ENCODE measurements at regions not wholly inside any gene's neighbourhood (a gene's known extent, or its start where the extent isn't known, plus 50 kb on each side); places are given as distances from the start of the nearest gene placed in this dataset.
A peak's percentile ranks its signal among the peaks of the same experiment; 100 is the strongest.

DNA sequence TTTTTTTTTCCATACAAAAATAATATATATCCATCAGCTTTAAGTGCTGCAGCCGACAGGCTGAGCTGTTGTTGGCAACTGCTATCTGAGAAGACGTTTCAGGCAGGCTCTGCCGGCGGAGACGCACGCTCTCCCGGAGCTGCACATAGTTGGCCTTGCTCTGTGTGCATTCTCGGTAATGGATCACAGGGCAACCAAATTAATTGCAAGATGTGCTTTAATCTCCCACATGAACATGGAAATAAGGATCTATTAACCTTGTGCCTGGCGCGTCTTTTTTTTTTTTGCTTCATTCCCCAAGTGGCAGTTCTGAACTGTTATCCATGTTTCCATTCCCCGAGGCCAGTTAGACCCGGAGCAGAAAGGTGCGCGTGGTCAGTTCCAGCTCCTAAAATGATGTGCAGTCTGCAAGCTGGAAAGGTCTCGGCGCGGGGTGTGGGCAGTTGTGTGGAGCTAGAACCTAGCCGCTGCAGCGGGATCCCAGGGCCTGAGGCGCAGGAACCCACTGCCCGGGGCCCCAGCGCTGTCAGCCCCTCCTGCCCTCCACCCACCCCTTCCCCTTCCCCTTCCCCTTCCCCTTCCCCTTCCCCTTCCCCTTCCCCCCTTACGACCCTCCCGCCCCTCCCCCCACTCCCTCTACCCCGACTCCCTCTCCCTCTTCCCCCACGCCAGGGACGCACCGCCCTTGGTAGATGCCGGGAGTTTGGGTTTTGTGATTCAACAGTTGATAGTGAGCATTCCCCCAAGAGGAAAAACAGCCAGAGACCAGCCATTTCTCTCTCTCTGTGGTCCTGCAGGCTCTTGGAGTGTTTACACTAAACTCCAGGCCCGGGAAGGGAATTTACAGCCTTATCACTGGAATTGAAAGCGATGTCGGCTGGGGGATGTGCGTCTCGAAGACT is 137.8 kb downstream of the CEP120 start:
- H3K4me1 ChIP-seq (ENCODE audit: control insufficient read depth, insufficient read depth, low read depth, low read length): peaks cover 2% of the 10 kb centered on the region
- WGBS: 1% methylated on average over 22 of the region's 34 CpGs
- peak overlapping the region; percentile 7 to 66 for H3K4me3 ChIP-seq (ENCODE audit: insufficient read depth in 1 of 2, low read depth in 1 of 2, low read length in 2 of 2)
- no peak overlapping the region for H3K18ac ChIP-seq (ENCODE audit: low read depth in 1 of 2, low read length in 2 of 2)
- no peaks in the 10 kb centered on the region for H3K9me3 ChIP-seq (ENCODE audit: control insufficient read depth, low read length)
- H3K79me1 ChIP-seq (replicated peaks; ENCODE audit: low read length, poor library complexity, severe bottlenecking): no peaks in the 10 kb centered on the region
- H3K9ac ChIP-seq (ENCODE audit: low read length): peak overlapping the region; percentile 60
- H2BK15ac ChIP-seq (ENCODE audit: low read depth, poor library complexity, severe bottlenecking): no peak overlapping the region
- H3K27ac ChIP-seq (ENCODE audit: low read length, poor library complexity, severe bottlenecking): no peak overlapping the region
- H2BK5ac ChIP-seq (ENCODE audit: low read depth, low read length, poor library complexity, severe bottlenecking): no peak overlapping the region
- no peak overlapping the region for H2BK120ac ChIP-seq (ENCODE audit: low read depth, low read length)
- H3K36me3 ChIP-seq (ENCODE audit: control insufficient read depth in 1 of 2, insufficient read depth in 2 of 2, low read depth in 1 of 2, low read length in 2 of 2): no peaks in the 10 kb centered on the region
- peak overlapping the region; percentile 72 for H3K4me2 ChIP-seq (ENCODE audit: low read length, poor library complexity, severe bottlenecking)
- peak overlapping the region in 1 of 2 experiments; percentile 82 for H3K4ac ChIP-seq (ENCODE audit: low read depth in 1 of 2, low read length in 2 of 2)
- H3K23ac ChIP-seq (ENCODE audit: low read length in 2 of 2): no peak overlapping the region
- H4K8ac ChIP-seq (ENCODE audit: low read length): peak overlapping the region; percentile 57
- H2AFZ ChIP-seq (ENCODE audit: low read depth, low read length): peak overlapping the region; percentile 77
- peak; percentile 79 for DNase-seq
- H3K14ac ChIP-seq (ENCODE audit: low read length in 2 of 2): no peak overlapping the region
- peaks cover 5 to 16% of the 10 kb centered on the region in 2 experiments for H3K27me3 ChIP-seq (ENCODE audit: control insufficient read depth in 1 of 2, insufficient read depth in 1 of 2, low read length in 2 of 2)
- H2AK5ac ChIP-seq (ENCODE audit: low read length, severe bottlenecking): no peak overlapping the region
- peak overlapping the region; percentile 73 for H4K91ac ChIP-seq (ENCODE audit: low read length)
- H2BK12ac ChIP-seq (ENCODE audit: low read length in 2 of 2): no peak overlapping the region

DNA sequence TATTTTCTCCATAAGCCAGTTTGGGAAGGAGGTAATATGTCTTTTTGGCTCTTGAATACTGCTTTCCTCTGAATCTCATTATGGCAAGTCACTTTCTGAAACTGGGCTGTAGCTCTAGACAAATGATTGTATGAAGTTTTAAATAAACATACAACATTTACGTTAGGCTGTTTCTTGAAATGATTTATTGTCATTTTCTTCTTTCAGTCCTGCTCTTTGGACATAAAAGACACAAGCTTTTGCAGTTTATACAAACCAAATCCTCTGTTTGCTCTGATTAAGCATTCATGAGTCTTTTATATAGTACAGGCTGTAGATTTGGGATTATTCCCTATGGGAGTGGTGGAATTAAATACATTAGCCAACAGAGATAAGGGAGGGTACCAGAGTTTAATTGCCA is 139.7 kb downstream of the CEP120 start:
- DNase-seq: no peak
- no peak overlapping the region for H4K8ac ChIP-seq (ENCODE audit: low read length)
- H3K27me3 ChIP-seq (ENCODE audit: control insufficient read depth in 1 of 2, insufficient read depth in 1 of 2, low read length in 2 of 2): peaks cover 5 to 16% of the 10 kb centered on the region in 2 experiments
- no peak overlapping the region for H4K91ac ChIP-seq (ENCODE audit: low read length)
- no peak overlapping the region for H2BK120ac ChIP-seq (ENCODE audit: low read depth, low read length)
- no peak overlapping the region for H2BK12ac ChIP-seq (ENCODE audit: low read length in 2 of 2)
- H2BK15ac ChIP-seq (ENCODE audit: low read depth, poor library complexity, severe bottlenecking): no peak overlapping the region
- no peaks in the 10 kb centered on the region for H3K9me3 ChIP-seq (ENCODE audit: control insufficient read depth, low read length)
- H2AFZ ChIP-seq (ENCODE audit: low read depth, low read length): no peak overlapping the region
- no peaks in the 10 kb centered on the region for H3K79me1 ChIP-seq (replicated peaks; ENCODE audit: low read length, poor library complexity, severe bottlenecking)
- H3K4me2 ChIP-seq (ENCODE audit: low read length, poor library complexity, severe bottlenecking): no peak overlapping the region
- H3K27ac ChIP-seq (ENCODE audit: low read length, poor library complexity, severe bottlenecking): no peak overlapping the region
- WGBS: no CpG with 5 or more reads among the region's 1 CpG
- no peak overlapping the region for H3K14ac ChIP-seq (ENCODE audit: low read length in 2 of 2)
- H3K4me3 ChIP-seq (ENCODE audit: insufficient read depth in 1 of 2, low read depth in 1 of 2, low read length in 2 of 2): no peak overlapping the region
- no peak overlapping the region for H2BK5ac ChIP-seq (ENCODE audit: low read depth, low read length, poor library complexity, severe bottlenecking)
- no peak overlapping the region for H2AK5ac ChIP-seq (ENCODE audit: low read length, severe bottlenecking)
- H3K4me1 ChIP-seq (ENCODE audit: control insufficient read depth, insufficient read depth, low read depth, low read length): peaks cover 2% of the 10 kb centered on the region
- no peak overlapping the region for H3K23ac ChIP-seq (ENCODE audit: low read length in 2 of 2)
- no peak overlapping the region for H3K18ac ChIP-seq (ENCODE audit: low read depth in 1 of 2, low read length in 2 of 2)
- no peaks in the 10 kb centered on the region for H3K36me3 ChIP-seq (ENCODE audit: control insufficient read depth in 1 of 2, insufficient read depth in 2 of 2, low read depth in 1 of 2, low read length in 2 of 2)
- H3K9ac ChIP-seq (ENCODE audit: low read length): no peak overlapping the region
- no peak overlapping the region for H3K4ac ChIP-seq (ENCODE audit: low read depth in 1 of 2, low read length in 2 of 2)

DNA sequence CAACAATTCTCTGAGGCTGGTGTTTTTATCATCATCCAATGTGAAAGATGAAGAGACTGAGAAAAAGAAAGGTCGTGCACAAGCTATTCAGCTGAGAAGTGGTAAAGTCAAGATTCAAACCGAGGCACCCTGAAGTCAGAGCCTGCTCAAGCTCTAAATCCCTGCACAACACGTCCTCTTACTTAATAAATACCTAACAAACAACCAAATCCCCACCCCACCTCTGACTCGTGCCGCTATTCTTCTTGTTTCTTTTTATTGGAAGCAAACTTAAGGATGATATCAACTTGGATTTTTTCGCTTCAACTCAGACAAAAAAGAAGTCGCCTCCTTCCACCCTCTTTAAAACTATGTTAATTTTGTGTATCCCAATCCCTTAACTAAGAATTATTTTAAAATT is 140.2 kb downstream of the CEP120 start:
- H3K9ac ChIP-seq (ENCODE audit: low read length): no peak overlapping the region
- no peak overlapping the region for H3K4me3 ChIP-seq (ENCODE audit: insufficient read depth in 1 of 2, low read depth in 1 of 2, low read length in 2 of 2)
- H3K23ac ChIP-seq (ENCODE audit: low read length in 2 of 2): no peak overlapping the region
- H3K4ac ChIP-seq (ENCODE audit: low read depth in 1 of 2, low read length in 2 of 2): no peak overlapping the region
- H3K4me2 ChIP-seq (ENCODE audit: low read length, poor library complexity, severe bottlenecking): no peak overlapping the region
- DNase-seq: no peak
- H4K91ac ChIP-seq (ENCODE audit: low read length): no peak overlapping the region
- H2BK12ac ChIP-seq (ENCODE audit: low read length in 2 of 2): no peak overlapping the region
- no peak overlapping the region for H3K14ac ChIP-seq (ENCODE audit: low read length in 2 of 2)
- H3K18ac ChIP-seq (ENCODE audit: low read depth in 1 of 2, low read length in 2 of 2): no peak overlapping the region
- H2AFZ ChIP-seq (ENCODE audit: low read depth, low read length): no peak overlapping the region
- no peaks in the 10 kb centered on the region for H3K79me1 ChIP-seq (replicated peaks; ENCODE audit: low read length, poor library complexity, severe bottlenecking)
- 35% methylated on average over 5 of the region's 7 CpGs for WGBS
- H3K4me1 ChIP-seq (ENCODE audit: control insufficient read depth, insufficient read depth, low read depth, low read length): peaks cover 2% of the 10 kb centered on the region
- H4K8ac ChIP-seq (ENCODE audit: low read length): no peak overlapping the region
- H3K9me3 ChIP-seq (ENCODE audit: control insufficient read depth, low read length): no peaks in the 10 kb centered on the region
- H2BK5ac ChIP-seq (ENCODE audit: low read depth, low read length, poor library complexity, severe bottlenecking): no peak overlapping the region
- H3K27me3 ChIP-seq (ENCODE audit: control insufficient read depth in 1 of 2, insufficient read depth in 1 of 2, low read length in 2 of 2): peaks cover 5 to 16% of the 10 kb centered on the region in 2 experiments
- no peaks in the 10 kb centered on the region for H3K36me3 ChIP-seq (ENCODE audit: control insufficient read depth in 1 of 2, insufficient read depth in 2 of 2, low read depth in 1 of 2, low read length in 2 of 2)
- no peak overlapping the region for H2BK120ac ChIP-seq (ENCODE audit: low read depth, low read length)
- no peak overlapping the region for H2BK15ac ChIP-seq (ENCODE audit: low read depth, poor library complexity, severe bottlenecking)
- no peak overlapping the region for H2AK5ac ChIP-seq (ENCODE audit: low read length, severe bottlenecking)
- H3K27ac ChIP-seq (ENCODE audit: low read length, poor library complexity, severe bottlenecking): no peak overlapping the region

DNA sequence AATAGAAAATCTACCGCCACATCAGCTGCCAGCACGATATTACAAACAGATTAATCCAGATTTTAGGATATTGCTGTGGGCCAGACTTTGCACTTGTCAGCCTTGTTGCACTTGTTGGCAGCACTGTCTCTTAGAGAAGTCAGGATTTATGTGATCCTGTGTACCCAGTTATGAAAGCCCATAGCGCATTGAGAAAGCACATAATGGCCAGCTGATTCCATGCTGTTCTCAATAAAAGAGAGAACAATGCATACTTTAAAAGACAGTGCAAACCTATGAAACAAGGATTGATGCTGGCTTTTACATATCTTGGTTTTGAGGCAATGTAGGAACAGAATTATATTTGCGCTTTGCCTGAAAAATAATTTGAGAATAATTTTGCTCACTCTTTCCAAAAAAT is 140.8 kb downstream of the CEP120 start:
- no peak overlapping the region for H2BK120ac ChIP-seq (ENCODE audit: low read depth, low read length)
- H3K4me2 ChIP-seq (ENCODE audit: low read length, poor library complexity, severe bottlenecking): no peak overlapping the region
- no peak overlapping the region for H3K9ac ChIP-seq (ENCODE audit: low read length)
- H4K91ac ChIP-seq (ENCODE audit: low read length): no peak overlapping the region
- no peak overlapping the region for H2BK15ac ChIP-seq (ENCODE audit: low read depth, poor library complexity, severe bottlenecking)
- H3K36me3 ChIP-seq (ENCODE audit: control insufficient read depth in 1 of 2, insufficient read depth in 2 of 2, low read depth in 1 of 2, low read length in 2 of 2): no peaks in the 10 kb centered on the region
- no peak overlapping the region for H2AFZ ChIP-seq (ENCODE audit: low read depth, low read length)
- 99% methylated on average over 4 of the region's 4 CpGs for WGBS
- H3K14ac ChIP-seq (ENCODE audit: low read length in 2 of 2): no peak overlapping the region
- H3K4me1 ChIP-seq (ENCODE audit: control insufficient read depth, insufficient read depth, low read depth, low read length): peaks cover 2% of the 10 kb centered on the region
- no peak overlapping the region for H2BK5ac ChIP-seq (ENCODE audit: low read depth, low read length, poor library complexity, severe bottlenecking)
- no peak overlapping the region for H3K18ac ChIP-seq (ENCODE audit: low read depth in 1 of 2, low read length in 2 of 2)
- peaks cover 5 to 16% of the 10 kb centered on the region in 2 experiments for H3K27me3 ChIP-seq (ENCODE audit: control insufficient read depth in 1 of 2, insufficient read depth in 1 of 2, low read length in 2 of 2)
- no peak overlapping the region for H3K27ac ChIP-seq (ENCODE audit: low read length, poor library complexity, severe bottlenecking)
- H2AK5ac ChIP-seq (ENCODE audit: low read length, severe bottlenecking): no peak overlapping the region
- no peak for DNase-seq
- H3K23ac ChIP-seq (ENCODE audit: low read length in 2 of 2): no peak overlapping the region
- no peak overlapping the region for H4K8ac ChIP-seq (ENCODE audit: low read length)
- H3K4ac ChIP-seq (ENCODE audit: low read depth in 1 of 2, low read length in 2 of 2): no peak overlapping the region
- no peak overlapping the region for H3K4me3 ChIP-seq (ENCODE audit: insufficient read depth in 1 of 2, low read depth in 1 of 2, low read length in 2 of 2)
- H2BK12ac ChIP-seq (ENCODE audit: low read length in 2 of 2): no peak overlapping the region
- H3K79me1 ChIP-seq (replicated peaks; ENCODE audit: low read length, poor library complexity, severe bottlenecking): no peaks in the 10 kb centered on the region
- H3K9me3 ChIP-seq (ENCODE audit: control insufficient read depth, low read length): no peaks in the 10 kb centered on the region

Data from mesenchymal stem cell (in vitro differentiated cells and primary cell).